ENCODE measurements at regions not wholly inside any gene's neighbourhood (a gene's known extent, or its start where the extent isn't known, plus 50 kb on each side); places are given as distances from the start of the nearest gene placed in this dataset.

DNA sequence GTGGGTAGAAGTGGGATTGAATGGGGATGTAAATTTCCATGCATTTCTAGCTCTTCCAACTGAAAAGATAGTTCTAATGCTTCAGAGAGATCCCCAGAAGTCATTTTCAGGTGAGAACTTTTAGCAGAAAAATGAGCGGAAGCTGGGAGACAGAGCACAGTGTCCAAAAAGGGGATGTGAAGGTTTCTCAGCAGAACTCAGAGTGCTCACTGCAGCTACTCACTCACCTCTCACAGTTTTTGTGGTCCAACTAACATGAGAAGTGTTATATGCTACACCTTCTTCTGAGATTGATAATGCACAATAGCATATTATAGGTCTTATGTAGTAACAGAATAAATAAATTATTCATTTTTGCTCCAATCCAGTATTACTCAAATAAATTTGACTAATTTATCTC, 519.2 kb upstream of the HS3ST5 start (continued):
- TF ChIP-seq, protein P1, sequence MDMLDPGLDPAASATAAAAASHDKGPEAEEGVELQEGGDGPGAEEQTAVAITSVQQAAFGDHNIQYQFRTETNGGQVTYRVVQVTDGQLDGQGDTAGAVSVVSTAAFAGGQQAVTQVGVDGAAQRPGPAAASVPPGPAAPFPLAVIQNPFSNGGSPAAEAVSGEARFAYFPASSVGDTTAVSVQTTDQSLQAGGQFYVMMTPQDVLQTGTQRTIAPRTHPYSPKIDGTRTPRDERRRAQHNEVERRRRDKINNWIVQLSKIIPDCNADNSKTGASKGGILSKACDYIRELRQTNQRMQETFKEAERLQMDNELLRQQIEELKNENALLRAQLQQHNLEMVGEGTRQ (IDR thresholded peaks at IDR 0.05; ENCODE audit: borderline replicate concordance, low read depth, low read length), result no peak
- TF ChIP-seq, protein P2, sequence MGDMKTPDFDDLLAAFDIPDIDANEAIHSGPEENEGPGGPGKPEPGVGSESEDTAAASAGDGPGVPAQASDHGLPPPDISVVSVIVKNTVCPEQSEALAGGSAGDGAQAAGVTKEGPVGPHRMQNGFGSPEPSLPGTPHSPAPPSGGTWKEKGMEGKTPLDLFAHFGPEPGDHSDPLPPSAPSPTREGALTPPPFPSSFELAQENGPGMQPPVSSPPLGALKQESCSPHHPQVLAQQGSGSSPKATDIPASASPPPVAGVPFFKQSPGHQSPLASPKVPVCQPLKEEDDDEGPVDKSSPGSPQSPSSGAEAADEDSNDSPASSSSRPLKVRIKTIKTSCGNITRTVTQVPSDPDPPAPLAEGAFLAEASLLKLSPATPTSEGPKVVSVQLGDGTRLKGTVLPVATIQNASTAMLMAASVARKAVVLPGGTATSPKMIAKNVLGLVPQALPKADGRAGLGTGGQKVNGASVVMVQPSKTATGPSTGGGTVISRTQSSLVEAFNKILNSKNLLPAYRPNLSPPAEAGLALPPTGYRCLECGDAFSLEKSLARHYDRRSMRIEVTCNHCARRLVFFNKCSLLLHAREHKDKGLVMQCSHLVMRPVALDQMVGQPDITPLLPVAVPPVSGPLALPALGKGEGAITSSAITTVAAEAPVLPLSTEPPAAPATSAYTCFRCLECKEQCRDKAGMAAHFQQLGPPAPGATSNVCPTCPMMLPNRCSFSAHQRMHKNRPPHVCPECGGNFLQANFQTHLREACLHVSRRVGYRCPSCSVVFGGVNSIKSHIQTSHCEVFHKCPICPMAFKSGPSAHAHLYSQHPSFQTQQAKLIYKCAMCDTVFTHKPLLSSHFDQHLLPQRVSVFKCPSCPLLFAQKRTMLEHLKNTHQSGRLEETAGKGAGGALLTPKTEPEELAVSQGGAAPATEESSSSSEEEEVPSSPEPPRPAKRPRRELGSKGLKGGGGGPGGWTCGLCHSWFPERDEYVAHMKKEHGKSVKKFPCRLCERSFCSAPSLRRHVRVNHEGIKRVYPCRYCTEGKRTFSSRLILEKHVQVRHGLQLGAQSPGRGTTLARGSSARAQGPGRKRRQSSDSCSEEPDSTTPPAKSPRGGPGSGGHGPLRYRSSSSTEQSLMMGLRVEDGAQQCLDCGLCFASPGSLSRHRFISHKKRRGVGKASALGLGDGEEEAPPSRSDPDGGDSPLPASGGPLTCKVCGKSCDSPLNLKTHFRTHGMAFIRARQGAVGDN (IDR thresholded peaks at IDR 0.05), result no peak
- TF ChIP-seq ZNF217 (IDR thresholded peaks at IDR 0.05) (no peak), IKZF1 (conservative IDR thresholded peaks at IDR 0.05) (no peak), SREBF2 (IDR thresholded peaks at IDR 0.05; ENCODE audit: low read length) (no peak), NFYA (IDR thresholded peaks at IDR 0.05; ENCODE audit: borderline replicate concordance, low read depth, low read length) (no peak), TBL1XR1 (IDR thresholded peaks at IDR 0.05; ENCODE audit: low read depth, low read length) (no peak)
- TF ChIP-seq, protein P3, sequence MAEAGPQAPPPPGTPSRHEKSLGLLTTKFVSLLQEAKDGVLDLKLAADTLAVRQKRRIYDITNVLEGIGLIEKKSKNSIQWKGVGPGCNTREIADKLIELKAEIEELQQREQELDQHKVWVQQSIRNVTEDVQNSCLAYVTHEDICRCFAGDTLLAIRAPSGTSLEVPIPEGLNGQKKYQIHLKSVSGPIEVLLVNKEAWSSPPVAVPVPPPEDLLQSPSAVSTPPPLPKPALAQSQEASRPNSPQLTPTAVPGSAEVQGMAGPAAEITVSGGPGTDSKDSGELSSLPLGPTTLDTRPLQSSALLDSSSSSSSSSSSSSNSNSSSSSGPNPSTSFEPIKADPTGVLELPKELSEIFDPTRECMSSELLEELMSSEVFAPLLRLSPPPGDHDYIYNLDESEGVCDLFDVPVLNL (IDR thresholded peaks at IDR 0.05; ENCODE audit: low read depth, low read length), result no peak
- TF ChIP-seq, protein P4, sequence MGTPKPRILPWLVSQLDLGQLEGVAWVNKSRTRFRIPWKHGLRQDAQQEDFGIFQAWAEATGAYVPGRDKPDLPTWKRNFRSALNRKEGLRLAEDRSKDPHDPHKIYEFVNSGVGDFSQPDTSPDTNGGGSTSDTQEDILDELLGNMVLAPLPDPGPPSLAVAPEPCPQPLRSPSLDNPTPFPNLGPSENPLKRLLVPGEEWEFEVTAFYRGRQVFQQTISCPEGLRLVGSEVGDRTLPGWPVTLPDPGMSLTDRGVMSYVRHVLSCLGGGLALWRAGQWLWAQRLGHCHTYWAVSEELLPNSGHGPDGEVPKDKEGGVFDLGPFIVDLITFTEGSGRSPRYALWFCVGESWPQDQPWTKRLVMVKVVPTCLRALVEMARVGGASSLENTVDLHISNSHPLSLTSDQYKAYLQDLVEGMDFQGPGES (IDR thresholded peaks at IDR 0.05), result no peak
- TF ChIP-seq, protein P5, sequence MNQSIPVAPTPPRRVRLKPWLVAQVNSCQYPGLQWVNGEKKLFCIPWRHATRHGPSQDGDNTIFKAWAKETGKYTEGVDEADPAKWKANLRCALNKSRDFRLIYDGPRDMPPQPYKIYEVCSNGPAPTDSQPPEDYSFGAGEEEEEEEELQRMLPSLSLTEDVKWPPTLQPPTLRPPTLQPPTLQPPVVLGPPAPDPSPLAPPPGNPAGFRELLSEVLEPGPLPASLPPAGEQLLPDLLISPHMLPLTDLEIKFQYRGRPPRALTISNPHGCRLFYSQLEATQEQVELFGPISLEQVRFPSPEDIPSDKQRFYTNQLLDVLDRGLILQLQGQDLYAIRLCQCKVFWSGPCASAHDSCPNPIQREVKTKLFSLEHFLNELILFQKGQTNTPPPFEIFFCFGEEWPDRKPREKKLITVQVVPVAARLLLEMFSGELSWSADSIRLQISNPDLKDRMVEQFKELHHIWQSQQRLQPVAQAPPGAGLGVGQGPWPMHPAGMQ (IDR thresholded peaks at IDR 0.05; ENCODE audit: borderline replicate concordance), result no peak
